ENCODE measurements at regions not wholly inside any gene's neighbourhood (a gene's known extent, or its start where the extent isn't known, plus 50 kb on each side); places are given as distances from the start of the nearest gene placed in this dataset.
A peak's percentile ranks its signal among the peaks of the same experiment; 100 is the strongest.

GRCh38 chr21:28669971-28670653 is 322.6 kb downstream of the LTN1 start:
- Mint-ChIP-seq H3K36me3 (ENCODE audit: low read depth) (no peaks in the 10 kb centered on the region), H3K4me3 (no peak overlapping the region), H3K27me3 (ENCODE audit: low read depth) (no peaks in the 10 kb centered on the region), H3K27ac (ENCODE audit: unreplicated experiment) (no peak overlapping the region), H3K9me3 (peaks cover 4% of the 10 kb centered on the region), H3K4me1 (no peaks in the 10 kb centered on the region)
- no peak for TF ChIP-seq CTCF (conservative IDR thresholded peaks at IDR 0.05)
- no peak for DNase-seq (ENCODE audit: low read depth, low spot score)

- Mint-ChIP-seq H3K27ac (ENCODE audit: unreplicated experiment) (no peak overlapping the region), H3K4me3 (no peak overlapping the region), H3K9me3 (peaks cover 4% of the 10 kb centered on the region), H3K36me3 (ENCODE audit: low read depth) (no peaks in the 10 kb centered on the region), H3K4me1 (no peaks in the 10 kb centered on the region), H3K27me3 (ENCODE audit: low read depth) (no peaks in the 10 kb centered on the region)
- TF ChIP-seq CTCF (conservative IDR thresholded peaks at IDR 0.05): no peak
- no peak for DNase-seq (ENCODE audit: low read depth, low spot score)
Measured at GRCh38 chr21:28669321-28669720, 323.4 kb downstream of the LTN1 start.

GRCh38 chr21:28663754-28664153 is 328.9 kb downstream of the LTN1 start:
- H3K4me3 Mint-ChIP-seq: no peak overlapping the region
- no peaks in the 10 kb centered on the region for H3K4me1 Mint-ChIP-seq
- H3K27me3 Mint-ChIP-seq (ENCODE audit: low read depth): no peaks in the 10 kb centered on the region
- TF ChIP-seq CTCF (conservative IDR thresholded peaks at IDR 0.05): no peak
- H3K36me3 Mint-ChIP-seq (ENCODE audit: low read depth): no peaks in the 10 kb centered on the region
- no peaks in the 10 kb centered on the region for H3K9me3 Mint-ChIP-seq
- no peak overlapping the region for H3K27ac Mint-ChIP-seq (ENCODE audit: unreplicated experiment)
- DNase-seq (ENCODE audit: low read depth, low spot score): no peak

GRCh38 chr21:28663111-28663693 is 329.5 kb downstream of the LTN1 start:
- no peaks in the 10 kb centered on the region for H3K9me3 Mint-ChIP-seq
- H3K4me1 Mint-ChIP-seq: no peaks in the 10 kb centered on the region
- no peaks in the 10 kb centered on the region for H3K27me3 Mint-ChIP-seq (ENCODE audit: low read depth)
- no peak for TF ChIP-seq CTCF (conservative IDR thresholded peaks at IDR 0.05)
- no peak for DNase-seq (ENCODE audit: low read depth, low spot score)
- no peaks in the 10 kb centered on the region for H3K36me3 Mint-ChIP-seq (ENCODE audit: low read depth)
- peak overlapping the region; percentile 19 for H3K27ac Mint-ChIP-seq (ENCODE audit: unreplicated experiment)
- H3K4me3 Mint-ChIP-seq: no peak overlapping the region

GRCh38 chr21:28657566-28657965 is 335.1 kb downstream of the LTN1 start:
- Mint-ChIP-seq H3K4me1 (no peaks in the 10 kb centered on the region), H3K9me3 (peaks cover 5% of the 10 kb centered on the region), H3K27me3 (ENCODE audit: low read depth) (no peaks in the 10 kb centered on the region), H3K4me3 (no peak overlapping the region), H3K27ac (ENCODE audit: unreplicated experiment) (no peak overlapping the region), H3K36me3 (ENCODE audit: low read depth) (no peaks in the 10 kb centered on the region)
- no peak for TF ChIP-seq CTCF (conservative IDR thresholded peaks at IDR 0.05)
- no peak for DNase-seq (ENCODE audit: low read depth, low spot score)

Measured in neural crest cell (in vitro differentiated cells).